ENCODE measurements at regions not wholly inside any gene's neighbourhood (a gene's known extent, or its start where the extent isn't known, plus 50 kb on each side); places are given as distances from the start of the nearest gene placed in this dataset.

- no peak for DNase-seq (ENCODE audit: low spot score)
- no peak for TF ChIP-seq CTCF (IDR thresholded peaks at IDR 0.05; ENCODE audit: extremely low read depth, insufficient read depth, missing control alignments)
- in situ Hi-C loops (cut with MboI; ENCODE audit: low pct_unique_long_range_greater_than_20kb, low sequenced_read_pairs, unreplicated experiment): no loop called here
These were observed 318.2 kb downstream of the NPIPA8 start for GRCh38 chr16:18018376-18018775.

- no peak for DNase-seq (ENCODE audit: low spot score)
- no peak for TF ChIP-seq CTCF (IDR thresholded peaks at IDR 0.05; ENCODE audit: extremely low read depth, insufficient read depth, missing control alignments)
- in situ Hi-C loops (cut with MboI; ENCODE audit: low pct_unique_long_range_greater_than_20kb, low sequenced_read_pairs, unreplicated experiment): no loop called here
These were observed 322.7 kb downstream of the NPIPA8 start for GRCh38 chr16:18013863-18014262.

DNA sequence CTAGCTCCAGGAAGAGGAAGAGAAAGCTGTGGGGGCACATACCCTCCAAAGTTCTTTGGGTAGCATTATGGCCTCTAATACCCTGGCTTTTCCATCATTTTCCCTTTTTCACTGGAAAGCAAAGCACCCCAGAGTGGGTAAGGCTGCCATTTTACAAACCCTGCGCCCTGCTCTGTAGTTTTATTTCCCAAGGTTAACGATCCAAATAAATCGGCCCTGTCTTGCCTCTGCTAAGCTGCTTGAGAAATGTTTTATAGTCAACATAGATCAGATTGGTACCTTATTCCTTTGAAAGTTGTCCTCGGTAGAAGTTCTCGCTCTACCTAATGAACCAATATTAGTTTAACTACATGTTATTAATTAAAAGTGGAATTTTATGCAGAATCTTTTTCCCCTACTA lies 328.2 kb downstream of the NPIPA8 start:
- in situ Hi-C loops (cut with MboI; ENCODE audit: low pct_unique_long_range_greater_than_20kb, low sequenced_read_pairs, unreplicated experiment): no loop called here
- no peak for TF ChIP-seq CTCF (IDR thresholded peaks at IDR 0.05; ENCODE audit: extremely low read depth, insufficient read depth, missing control alignments)
- no peak for DNase-seq (ENCODE audit: low spot score)

GRCh38 chr16:18003033-18003432 lies 333.5 kb downstream of the NPIPA8 start:
- no peak for DNase-seq (ENCODE audit: low spot score)
- in situ Hi-C loops (cut with MboI; ENCODE audit: low pct_unique_long_range_greater_than_20kb, low sequenced_read_pairs, unreplicated experiment): no loop called here
- no peak for TF ChIP-seq CTCF (IDR thresholded peaks at IDR 0.05; ENCODE audit: extremely low read depth, insufficient read depth, missing control alignments)

DNA sequence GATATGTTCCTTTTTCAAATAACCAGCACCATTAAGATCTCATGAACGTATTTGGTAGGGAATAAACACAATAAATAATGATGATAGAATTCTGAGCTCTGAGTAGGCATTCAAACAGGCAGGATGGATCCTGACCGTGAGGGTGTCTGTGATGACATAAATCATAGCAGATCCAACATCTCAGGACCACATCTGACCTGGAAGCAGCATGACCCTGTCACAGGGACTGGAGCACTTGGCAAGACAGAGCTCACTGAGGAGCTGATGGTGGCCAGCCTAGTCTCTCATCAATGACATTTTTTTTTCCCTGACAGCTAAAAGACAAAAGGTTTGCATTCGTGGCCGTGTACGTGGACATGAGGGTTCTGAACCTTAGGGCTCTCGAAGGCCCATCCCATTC lies 337.5 kb downstream of the NPIPA8 start:
- no peak for DNase-seq (ENCODE audit: low spot score)
- TF ChIP-seq CTCF (IDR thresholded peaks at IDR 0.05; ENCODE audit: extremely low read depth, insufficient read depth, missing control alignments): no peak
- in situ Hi-C loops (cut with MboI; ENCODE audit: low pct_unique_long_range_greater_than_20kb, low sequenced_read_pairs, unreplicated experiment): no loop called here

- TF ChIP-seq CTCF (IDR thresholded peaks at IDR 0.05; ENCODE audit: extremely low read depth, insufficient read depth, missing control alignments): no peak
- in situ Hi-C loops (cut with MboI; ENCODE audit: low pct_unique_long_range_greater_than_20kb, low sequenced_read_pairs, unreplicated experiment): no loop called here
- no peak for DNase-seq (ENCODE audit: low spot score)
These were observed 338.0 kb downstream of the NPIPA8 start for GRCh38 chr16:17998550-17998949.

- in situ Hi-C loops (cut with MboI; ENCODE audit: low pct_unique_long_range_greater_than_20kb, low sequenced_read_pairs, unreplicated experiment): no loop called here
- DNase-seq (ENCODE audit: low spot score): no peak
- TF ChIP-seq CTCF (IDR thresholded peaks at IDR 0.05; ENCODE audit: extremely low read depth, insufficient read depth, missing control alignments): no peak
These were observed 342.5 kb downstream of the NPIPA8 start for GRCh38 chr16:17994027-17994426.

Data from GM13977 (cell line).